Erythroblast (primary cell): ENCODE measurements at regions not wholly inside any gene's neighbourhood (a gene's known extent, or its start where the extent isn't known, plus 50 kb on each side); places are given as distances from the start of the nearest gene placed in this dataset.
A peak's percentile ranks its signal among the peaks of the same experiment; 100 is the strongest.
"Not testable (repeated sequence)": the region's sequence is repeated elsewhere in the genome, so short reads cannot be mapped to it uniquely, and the experiment has no call there.

Experiments
- DNase-seq, 2 experiments: peaks; one replicate each; lab custom pipeline; 2025; lab: John Stamatoyannopoulos, UW
- GATA1 ChIP-seq: IDR thresholded peaks from 2 replicates; pipeline ENCODE4 v1.6.1; 2011; ENCODE audit warnings: low read depth, mild to moderate bottlenecking, control low read depth, low read length, moderate library complexity
- POLR2A ChIP-seq: IDR thresholded peaks from 2 replicates; pipeline ENCODE4 v1.6.1; 2011; ENCODE audit warnings: mild to moderate bottlenecking, low read length

- TF ChIP-seq POLR2A = no peak
- TF ChIP-seq GATA1 = no peak
- no peak for DNase-seq
Observed at GRCh38 chr1:199490769-199491527, 536.6 kb upstream of the NR5A2 start.

DNA sequence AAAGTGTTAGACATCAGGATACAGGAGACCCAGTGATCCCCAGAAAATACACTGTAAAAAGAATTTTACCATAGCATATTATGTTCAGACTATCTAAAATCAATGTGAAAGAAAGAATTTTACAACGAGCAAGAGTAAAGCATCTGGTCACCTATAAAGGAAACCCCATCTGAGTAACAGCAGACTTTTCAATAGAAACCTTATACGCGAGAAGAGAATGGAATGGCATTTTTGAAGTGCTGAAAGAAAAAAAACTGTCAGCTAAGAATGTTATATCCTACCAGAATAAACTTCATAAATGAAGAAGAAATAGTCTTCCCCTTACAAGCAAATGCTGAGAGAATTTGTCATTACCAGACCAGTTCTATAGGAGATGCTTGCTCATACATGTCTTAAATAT lies 532.1 kb upstream of the NR5A2 start:
- no peak for DNase-seq

GRCh38 chr1:199498802-199499201 lies 528.7 kb upstream of the NR5A2 start:
- not testable (repeated sequence) for DNase-seq

More for the DNA sequence above, 532.1 kb upstream of the NR5A2 start:
- no peak for TF ChIP-seq GATA1
- no peak for TF ChIP-seq POLR2A

DNA sequence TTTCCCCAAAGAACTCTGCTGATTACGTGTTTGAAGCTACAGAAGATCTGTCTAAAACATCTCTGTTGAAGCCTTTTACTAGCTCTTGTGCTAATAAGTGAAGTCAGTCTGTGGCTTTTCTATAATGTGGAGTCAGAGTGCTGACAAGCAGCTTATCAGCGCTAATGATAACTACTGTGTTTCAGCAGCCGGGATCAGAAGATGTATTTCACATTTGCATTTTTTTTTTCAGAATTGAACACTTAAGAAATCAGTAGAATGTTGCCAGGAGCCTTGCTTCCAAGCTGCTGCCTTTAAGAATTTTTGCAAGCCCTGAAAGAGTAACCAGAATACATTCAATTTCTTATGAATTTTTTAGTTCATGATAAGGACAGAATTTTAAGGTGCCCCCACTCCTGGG lies 519.4 kb upstream of the NR5A2 start:
- no peak for TF ChIP-seq POLR2A
- TF ChIP-seq GATA1 = no peak
- no peak for DNase-seq

DNA sequence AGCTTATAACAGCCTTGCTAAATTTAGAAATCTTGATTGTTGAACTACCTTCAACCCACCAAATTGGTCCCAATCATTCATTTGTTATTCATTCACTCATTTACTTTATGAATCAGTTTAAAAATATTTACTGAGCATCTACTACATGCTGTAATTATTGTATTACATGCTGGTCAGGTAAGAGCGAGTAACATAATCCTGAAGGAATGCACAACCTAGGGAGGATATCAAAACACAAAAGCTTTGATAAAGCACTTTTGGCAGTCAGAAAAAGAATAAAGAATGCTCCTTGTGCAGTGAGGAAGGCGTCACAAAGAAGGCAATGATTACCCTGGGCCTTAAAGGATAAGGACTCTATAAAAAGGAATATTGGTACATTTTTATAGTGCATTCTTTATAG lies 518.9 kb upstream of the NR5A2 start:
- no peak for DNase-seq
- TF ChIP-seq POLR2A (no peak), GATA1 (no peak)

DNA sequence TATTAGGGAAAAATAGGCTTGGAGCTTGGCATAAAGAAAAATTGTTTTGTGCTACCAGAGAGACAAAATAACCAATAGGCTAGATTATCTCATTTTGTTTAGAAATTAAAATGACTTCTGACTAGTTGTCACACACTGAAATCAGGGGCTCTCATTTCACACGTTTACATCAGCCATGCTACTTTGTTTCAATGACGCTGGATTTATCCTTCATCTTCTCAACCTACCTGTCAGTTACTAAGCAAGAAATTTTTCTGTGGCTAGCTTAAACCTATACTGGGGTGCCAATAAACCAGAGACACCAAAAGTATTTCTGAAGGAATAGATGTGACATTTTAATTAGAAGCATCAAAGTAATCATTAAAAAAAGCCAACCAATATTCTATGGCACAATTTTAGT lies 518.1 kb upstream of the NR5A2 start:
- TF ChIP-seq GATA1 (no peak), POLR2A (no peak)
- peak in 1 of 2 experiments; percentile 2 for DNase-seq

DNA sequence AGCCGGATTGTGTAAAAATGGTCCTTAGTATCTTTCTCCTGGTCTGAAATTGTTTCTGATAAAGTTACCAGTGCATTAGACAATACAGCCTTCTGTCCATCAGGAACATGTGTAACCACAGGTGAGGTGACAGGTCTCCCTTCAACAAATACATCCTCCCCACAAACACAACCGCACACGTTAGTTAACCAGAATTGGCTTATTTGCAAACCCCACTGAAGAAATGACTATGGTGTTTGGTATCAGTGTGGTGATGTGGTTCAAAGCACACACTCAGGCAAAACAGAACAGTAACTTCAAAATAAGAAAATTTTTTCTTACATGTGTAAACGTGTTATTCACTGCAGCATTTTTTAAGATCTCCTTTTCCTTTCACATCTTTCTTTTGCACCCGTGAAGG lies 517.2 kb upstream of the NR5A2 start:
- no peak for TF ChIP-seq GATA1
- TF ChIP-seq POLR2A = no peak
- DNase-seq = no peak

DNA sequence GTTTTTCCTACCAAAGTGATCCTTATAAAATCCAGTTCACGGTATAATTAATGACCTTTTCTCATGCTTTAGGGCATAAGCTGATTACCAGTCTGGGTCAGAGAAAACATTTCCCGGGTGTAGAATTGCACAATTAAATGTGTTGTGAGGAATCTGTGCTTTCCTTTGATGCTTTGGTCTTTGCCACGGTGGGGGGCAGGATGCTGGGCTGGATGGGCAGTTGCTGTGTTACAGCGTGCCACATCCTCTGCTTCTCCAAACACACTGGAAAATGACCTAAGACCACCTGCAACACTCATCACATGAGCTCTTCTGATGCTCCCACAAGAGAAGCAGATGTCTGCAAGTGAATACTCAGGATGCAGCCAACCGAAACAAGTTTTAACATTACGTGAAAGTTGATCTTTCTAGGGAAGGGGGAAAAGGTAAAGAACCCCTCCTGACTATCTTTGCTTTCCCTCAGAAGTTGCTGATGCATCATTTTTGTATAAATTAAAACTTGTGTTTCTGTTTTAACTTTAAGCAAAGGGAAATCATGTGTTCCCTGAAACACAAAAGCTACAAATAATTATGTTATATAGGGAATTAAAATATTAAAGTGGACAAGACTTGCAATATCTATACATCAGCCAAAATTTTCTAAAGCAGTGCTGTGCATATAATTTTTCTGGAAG lies 515.3 kb upstream of the NR5A2 start:
- TF ChIP-seq POLR2A = no peak
- no peak for TF ChIP-seq GATA1
- DNase-seq = no peak

GRCh38 chr1:199515261-199515660 lies 512.2 kb upstream of the NR5A2 start:
- DNase-seq = no peak
- TF ChIP-seq POLR2A (no peak), GATA1 (no peak)

GRCh38 chr1:199522338-199522737 lies 505.2 kb upstream of the NR5A2 start:
- DNase-seq = no peak
- no peak for TF ChIP-seq POLR2A
- no peak for TF ChIP-seq GATA1

- DNase-seq = no peak
Observed at GRCh38 chr1:199522936-199523335, 504.6 kb upstream of the NR5A2 start.

GRCh38 chr1:199529324-199529723 lies 498.2 kb upstream of the NR5A2 start:
- no peak for DNase-seq
- TF ChIP-seq GATA1 (no peak), POLR2A (no peak)

More at GRCh38 chr1:199522936-199523335, 504.6 kb upstream of the NR5A2 start:
- no peak for TF ChIP-seq POLR2A
- no peak for TF ChIP-seq GATA1

- not testable (repeated sequence) for DNase-seq
Observed at GRCh38 chr1:199533361-199533760, 494.1 kb upstream of the NR5A2 start.

DNA sequence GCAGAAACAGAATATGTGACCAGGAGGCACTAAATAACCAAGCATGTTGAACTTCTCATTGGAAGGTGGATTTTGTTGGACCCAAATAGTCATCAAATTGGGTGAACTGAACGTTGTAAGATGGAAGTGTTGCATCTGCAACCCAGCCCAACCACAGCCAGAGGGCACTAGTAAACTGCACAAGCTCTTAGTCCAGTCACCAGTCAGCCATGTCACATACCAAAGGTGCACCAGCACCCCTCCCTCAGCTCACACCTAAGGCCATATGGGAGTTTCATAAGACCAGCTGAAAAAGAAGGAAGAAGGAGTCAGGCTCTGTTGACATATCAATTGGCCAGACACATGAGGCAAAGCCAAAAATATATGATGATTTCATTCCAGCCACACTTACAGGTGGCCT lies 481.7 kb upstream of the NR5A2 start:
- peak; percentile 3 to 22 for DNase-seq
- TF ChIP-seq GATA1 = no peak

DNA sequence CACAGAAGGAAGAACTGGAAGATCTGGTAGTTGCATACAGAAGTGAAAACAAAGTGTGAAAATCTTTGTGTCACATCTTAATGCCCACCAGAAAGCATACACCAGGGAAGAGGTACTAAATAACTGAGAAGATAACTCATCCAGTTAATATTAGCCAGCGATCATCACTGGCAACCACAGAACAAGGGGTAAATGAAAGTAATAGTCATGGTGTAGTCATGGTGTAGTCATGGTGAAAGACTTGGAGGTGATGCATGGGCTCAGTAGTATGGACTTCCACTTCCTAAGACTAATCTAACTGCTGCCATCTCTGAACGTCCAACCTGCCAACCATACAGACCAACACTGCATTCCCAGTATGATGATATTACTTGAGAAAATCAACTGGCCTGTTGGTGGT lies 481.2 kb upstream of the NR5A2 start:
- TF ChIP-seq POLR2A = no peak
- no peak for TF ChIP-seq GATA1
- no peak for DNase-seq
